Lower lobe of right lung (tissue), 2 donors: ENCODE measurements at regions not wholly inside any gene's neighbourhood (a gene's known extent, or its start where the extent isn't known, plus 50 kb on each side); places are given as distances from the start of the nearest gene placed in this dataset.

Experiments used
- ATAC-seq, 2 donors: fragments of 200-7000 bp; cut with Tn5 transposase; one replicate each; pipeline ENCODE4 v1.9.1; 2020 to 2022; ENCODE audit warnings: mild to moderate bottlenecking in 2 of 2, moderate library complexity in 2 of 2
- DNase-seq: peaks from one replicate; pipeline ENCODE4 v3.0.0-alpha.2; 2020
- H3K27ac ChIP-seq: fragments of 200-600 bp; one replicate; pipeline ENCODE4 v1.8.0; 2022
- H3K27me3 ChIP-seq: fragments of 200-600 bp; one replicate; pipeline ENCODE4 v1.8.0; 2022; ENCODE audit warnings: low read depth
- H3K36me3 ChIP-seq: fragments of 200-600 bp; one replicate; pipeline ENCODE4 v1.8.0; 2022; ENCODE audit warnings: mild to moderate bottlenecking
- H3K4me1 ChIP-seq: fragments of 200-600 bp; one replicate; pipeline ENCODE4 v1.8.0; 2022
- H3K4me3 ChIP-seq: fragments of 200-600 bp; one replicate; pipeline ENCODE4 v1.8.0; 2022; ENCODE audit warnings: mild to moderate bottlenecking
- H3K9me3 ChIP-seq: fragments of 200-600 bp; one replicate; pipeline ENCODE4 v1.8.0; 2022
- intact Hi-C: fragments of 100-400 bp; cut with DNase I; formaldehyde crosslinking; loops from one replicate; pipeline ENCODE4 v1.11.0; 2022
- TF ChIP-seq, protein P1 (sequence below): fragments of 200-600 bp; IDR thresholded peaks from one replicate; pipeline ENCODE4 v1.8.0; 2022; ENCODE audit warnings: antibody characterized with exemption, mild to moderate bottlenecking
- donor health status: DM: no; HTN: yes; CAD: no; lungs with severe emphysema.

GRCh38 chr14:61940666-61941420 is 178.6 kb downstream of the SNAPC1 start:
- TF ChIP-seq, protein P1, sequence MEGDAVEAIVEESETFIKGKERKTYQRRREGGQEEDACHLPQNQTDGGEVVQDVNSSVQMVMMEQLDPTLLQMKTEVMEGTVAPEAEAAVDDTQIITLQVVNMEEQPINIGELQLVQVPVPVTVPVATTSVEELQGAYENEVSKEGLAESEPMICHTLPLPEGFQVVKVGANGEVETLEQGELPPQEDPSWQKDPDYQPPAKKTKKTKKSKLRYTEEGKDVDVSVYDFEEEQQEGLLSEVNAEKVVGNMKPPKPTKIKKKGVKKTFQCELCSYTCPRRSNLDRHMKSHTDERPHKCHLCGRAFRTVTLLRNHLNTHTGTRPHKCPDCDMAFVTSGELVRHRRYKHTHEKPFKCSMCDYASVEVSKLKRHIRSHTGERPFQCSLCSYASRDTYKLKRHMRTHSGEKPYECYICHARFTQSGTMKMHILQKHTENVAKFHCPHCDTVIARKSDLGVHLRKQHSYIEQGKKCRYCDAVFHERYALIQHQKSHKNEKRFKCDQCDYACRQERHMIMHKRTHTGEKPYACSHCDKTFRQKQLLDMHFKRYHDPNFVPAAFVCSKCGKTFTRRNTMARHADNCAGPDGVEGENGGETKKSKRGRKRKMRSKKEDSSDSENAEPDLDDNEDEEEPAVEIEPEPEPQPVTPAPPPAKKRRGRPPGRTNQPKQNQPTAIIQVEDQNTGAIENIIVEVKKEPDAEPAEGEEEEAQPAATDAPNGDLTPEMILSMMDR, result no peak
- no peak for ATAC-seq
- H3K4me3 ChIP-seq, result no peak overlapping the region
- no peaks in the 10 kb centered on the region for H3K27me3 ChIP-seq
- no peak overlapping the region for H3K27ac ChIP-seq
- no peaks in the 10 kb centered on the region for H3K9me3 ChIP-seq
- intact Hi-C loops, result no loop called here
- no peaks in the 10 kb centered on the region for H3K4me1 ChIP-seq
- no peak for DNase-seq
- H3K36me3 ChIP-seq, result no peaks in the 10 kb centered on the region

- Histone ChIP-seq H3K27me3 (no peaks in the 10 kb centered on the region), H3K27ac (no peak overlapping the region), H3K4me3 (no peak overlapping the region), H3K9me3 (no peaks in the 10 kb centered on the region), H3K36me3 (no peaks in the 10 kb centered on the region), H3K4me1 (no peaks in the 10 kb centered on the region)
- ATAC-seq (no peak), DNase-seq (no peak)
- intact Hi-C loops, result no loop called here
- TF ChIP-seq, protein P1, result no peak
Measured at GRCh38 chr14:61941421-61942150, 179.4 kb downstream of the SNAPC1 start.

- Histone ChIP-seq H3K4me1 (no peaks in the 10 kb centered on the region), H3K27ac (no peak overlapping the region), H3K36me3 (no peaks in the 10 kb centered on the region), H3K9me3 (no peaks in the 10 kb centered on the region), H3K4me3 (no peak overlapping the region), H3K27me3 (no peaks in the 10 kb centered on the region)
- TF ChIP-seq, protein P1, result no peak
- ATAC-seq, result no peak
- intact Hi-C loops, result no loop called here
- DNase-seq, result no peak
Measured at GRCh38 chr14:61948376-61948775, 186.2 kb downstream of the SNAPC1 start.

GRCh38 chr14:61950340-61950739 is 188.1 kb downstream of the SNAPC1 start:
- DNase-seq, result no peak
- H3K27me3 ChIP-seq, result no peaks in the 10 kb centered on the region
- TF ChIP-seq, protein P1, result no peak

DNA sequence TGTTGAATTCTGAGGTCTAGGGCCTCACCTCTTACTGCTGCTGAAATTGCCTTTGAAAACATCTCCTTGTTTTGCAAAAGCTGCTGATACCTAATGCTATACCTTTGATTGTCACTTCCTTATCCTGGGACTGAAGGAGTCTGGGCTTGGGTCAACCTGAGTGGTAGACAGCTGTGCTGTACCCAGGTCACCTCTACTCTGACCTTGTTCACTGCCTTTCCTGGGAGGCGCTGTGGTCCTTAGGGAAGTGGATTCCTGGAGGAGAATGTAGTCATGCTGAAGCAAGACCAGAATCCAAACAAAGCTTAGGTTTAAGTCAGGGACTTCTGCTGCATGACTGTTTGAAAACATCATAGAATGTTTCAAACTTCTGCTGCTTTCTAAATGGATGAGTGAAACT is 191.4 kb downstream of the SNAPC1 start:
- Histone ChIP-seq H3K9me3 (peaks cover 5% of the 10 kb centered on the region), H3K36me3 (no peaks in the 10 kb centered on the region), H3K27ac (no peak overlapping the region), H3K27me3 (no peaks in the 10 kb centered on the region), H3K4me1 (no peaks in the 10 kb centered on the region), H3K4me3 (no peak overlapping the region)
- ATAC-seq (no peak), DNase-seq (no peak)
- TF ChIP-seq, protein P1, result no peak
- intact Hi-C loops, result no loop called here

More at GRCh38 chr14:61950340-61950739, 188.1 kb downstream of the SNAPC1 start:
- Histone ChIP-seq H3K27ac (no peak overlapping the region), H3K9me3 (no peaks in the 10 kb centered on the region), H3K4me3 (no peak overlapping the region), H3K36me3 (no peaks in the 10 kb centered on the region), H3K4me1 (no peaks in the 10 kb centered on the region)
- intact Hi-C loops, result no loop called here
- no peak for ATAC-seq
